ENCODE measurements at regions not wholly inside any gene's neighbourhood (a gene's known extent, or its start where the extent isn't known, plus 50 kb on each side); places are given as distances from the start of the nearest gene placed in this dataset.

- no peak for TF ChIP-seq CTCF (IDR thresholded peaks at IDR 0.05; ENCODE audit: low read length)
- TF ChIP-seq EZH2phosphoT487 (IDR thresholded peaks at IDR 0.05; ENCODE audit: low read length): no peak
- no peak for TF ChIP-seq EZH2 (optimal IDR thresholded peaks at IDR 0.05; ENCODE audit: low read depth, low read length)
These were observed 54.7 kb upstream of the TRPM1 start for GRCh38 chr15:31156226-31156625.

Measured in MM.1S (cell line).